ENCODE measurements at regions not wholly inside any gene's neighbourhood (a gene's known extent, or its start where the extent isn't known, plus 50 kb on each side); places are given as distances from the start of the nearest gene placed in this dataset.

DNA sequence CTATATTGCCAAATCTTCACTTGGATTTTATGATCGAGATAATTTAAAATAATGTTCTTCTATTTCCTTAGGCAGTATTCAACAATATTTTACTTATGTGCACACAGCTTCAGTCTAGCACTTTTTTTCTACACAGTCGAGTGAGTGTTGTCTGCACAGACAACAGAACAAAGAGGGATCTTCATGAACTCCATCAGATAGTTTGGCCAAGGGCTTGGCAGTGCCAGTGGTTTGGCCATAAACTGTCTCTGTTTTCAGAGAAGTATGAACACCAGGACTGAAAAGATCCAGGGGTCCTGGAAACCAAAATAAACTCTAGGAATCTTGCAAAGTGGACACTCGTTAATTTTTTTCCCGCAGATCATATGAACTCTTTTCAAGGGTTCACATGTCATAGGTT lies 547.3 kb downstream of the PLCL1 start:
- Histone ChIP-seq H3K27me3 (ENCODE audit: control insufficient read depth, insufficient read depth, low read length) (no peaks in the 10 kb centered on the region), H3K36me3 (ENCODE audit: control insufficient read depth, insufficient read depth, low read length) (no peaks in the 10 kb centered on the region), H3K4me3 (ENCODE audit: low read depth, low read length) (no peak overlapping the region)
- TF ChIP-seq, protein P1, sequence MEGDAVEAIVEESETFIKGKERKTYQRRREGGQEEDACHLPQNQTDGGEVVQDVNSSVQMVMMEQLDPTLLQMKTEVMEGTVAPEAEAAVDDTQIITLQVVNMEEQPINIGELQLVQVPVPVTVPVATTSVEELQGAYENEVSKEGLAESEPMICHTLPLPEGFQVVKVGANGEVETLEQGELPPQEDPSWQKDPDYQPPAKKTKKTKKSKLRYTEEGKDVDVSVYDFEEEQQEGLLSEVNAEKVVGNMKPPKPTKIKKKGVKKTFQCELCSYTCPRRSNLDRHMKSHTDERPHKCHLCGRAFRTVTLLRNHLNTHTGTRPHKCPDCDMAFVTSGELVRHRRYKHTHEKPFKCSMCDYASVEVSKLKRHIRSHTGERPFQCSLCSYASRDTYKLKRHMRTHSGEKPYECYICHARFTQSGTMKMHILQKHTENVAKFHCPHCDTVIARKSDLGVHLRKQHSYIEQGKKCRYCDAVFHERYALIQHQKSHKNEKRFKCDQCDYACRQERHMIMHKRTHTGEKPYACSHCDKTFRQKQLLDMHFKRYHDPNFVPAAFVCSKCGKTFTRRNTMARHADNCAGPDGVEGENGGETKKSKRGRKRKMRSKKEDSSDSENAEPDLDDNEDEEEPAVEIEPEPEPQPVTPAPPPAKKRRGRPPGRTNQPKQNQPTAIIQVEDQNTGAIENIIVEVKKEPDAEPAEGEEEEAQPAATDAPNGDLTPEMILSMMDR (IDR thresholded peaks at IDR 0.05; ENCODE audit: insufficient read depth, low read length, poor library complexity, severe bottlenecking) = no peak
- no peak for DNase-seq (ENCODE audit: low read depth)

DNA sequence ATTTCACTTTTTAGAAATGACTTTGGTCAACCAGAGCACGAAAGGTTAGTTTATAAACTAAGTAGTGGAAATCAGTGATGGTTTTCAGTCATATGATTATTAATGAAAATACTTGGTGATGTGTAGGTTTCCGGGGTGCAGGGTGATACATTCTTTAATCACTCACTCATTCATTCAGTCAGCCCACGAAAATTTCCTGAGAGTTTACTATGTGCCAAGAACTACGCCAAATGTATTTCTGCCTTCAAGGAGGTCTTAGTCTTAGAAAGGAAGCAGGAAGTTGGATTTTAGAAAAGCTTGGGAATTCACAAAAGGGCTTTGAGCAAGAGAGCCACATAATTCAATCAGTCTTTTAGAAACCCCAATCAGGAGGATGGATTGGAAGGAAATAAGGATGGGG lies 543.6 kb downstream of the PLCL1 start:
- Histone ChIP-seq H3K36me3 (ENCODE audit: control insufficient read depth, insufficient read depth, low read length) (no peaks in the 10 kb centered on the region), H3K4me3 (ENCODE audit: low read depth, low read length) (no peak overlapping the region), H3K27me3 (ENCODE audit: control insufficient read depth, insufficient read depth, low read length) (no peaks in the 10 kb centered on the region)
- TF ChIP-seq, protein P1 (IDR thresholded peaks at IDR 0.05; ENCODE audit: insufficient read depth, low read length, poor library complexity, severe bottlenecking) = no peak
- no peak for DNase-seq (ENCODE audit: low read depth)

DNA sequence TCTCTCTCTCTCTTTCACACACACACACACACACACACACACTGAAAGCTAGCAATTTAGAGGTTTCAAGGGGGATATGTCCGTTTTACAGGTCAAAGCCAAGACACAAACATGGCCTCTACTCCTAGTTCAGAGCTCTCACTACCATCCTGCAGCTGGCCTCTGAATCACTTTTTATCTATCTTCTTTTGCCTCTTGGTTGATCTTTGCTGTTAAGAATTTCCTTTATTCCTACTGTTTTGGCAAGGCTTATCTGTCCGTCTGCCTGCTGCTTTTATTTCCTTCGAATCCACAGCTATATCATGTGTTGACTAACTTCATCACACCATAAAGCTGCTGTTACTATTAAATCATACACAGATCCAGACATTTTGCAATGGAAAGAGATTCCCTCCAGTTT lies 543.0 kb downstream of the PLCL1 start:
- no peak for DNase-seq (ENCODE audit: low read depth)
- Histone ChIP-seq H3K27me3 (ENCODE audit: control insufficient read depth, insufficient read depth, low read length) (no peaks in the 10 kb centered on the region), H3K4me3 (ENCODE audit: low read depth, low read length) (no peak overlapping the region), H3K36me3 (ENCODE audit: control insufficient read depth, insufficient read depth, low read length) (no peaks in the 10 kb centered on the region)
- TF ChIP-seq, protein P1 (IDR thresholded peaks at IDR 0.05; ENCODE audit: insufficient read depth, low read length, poor library complexity, severe bottlenecking) = no peak

GRCh38 chr2:198343471-198343870 lies 539.1 kb downstream of the PLCL1 start:
- TF ChIP-seq, protein P1 (IDR thresholded peaks at IDR 0.05; ENCODE audit: insufficient read depth, low read length, poor library complexity, severe bottlenecking) = no peak
- no peak for DNase-seq (ENCODE audit: low read depth)
- Histone ChIP-seq H3K4me3 (ENCODE audit: low read depth, low read length) (no peak overlapping the region), H3K36me3 (ENCODE audit: control insufficient read depth, insufficient read depth, low read length) (no peaks in the 10 kb centered on the region), H3K27me3 (ENCODE audit: control insufficient read depth, insufficient read depth, low read length) (no peaks in the 10 kb centered on the region)

DNA sequence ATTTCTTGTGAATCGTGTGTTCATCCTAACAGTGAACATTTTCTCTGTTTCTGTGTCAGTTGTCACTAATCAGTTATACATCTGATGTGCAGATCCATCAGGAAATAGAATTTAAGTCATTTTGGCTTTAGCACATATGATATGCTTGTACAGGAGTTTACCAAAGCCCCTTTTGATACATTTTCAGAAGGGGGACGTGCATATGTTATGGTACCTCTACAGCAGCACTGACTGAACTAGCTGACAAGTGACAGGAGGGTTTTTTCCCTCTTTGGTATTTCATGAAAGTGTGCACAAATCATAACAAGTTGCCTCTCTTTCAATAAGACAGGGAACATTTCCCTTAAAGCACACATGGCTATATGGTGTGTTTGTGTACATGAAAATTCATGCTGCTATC lies 536.5 kb downstream of the PLCL1 start:
- Histone ChIP-seq H3K36me3 (ENCODE audit: control insufficient read depth, insufficient read depth, low read length) (no peaks in the 10 kb centered on the region), H3K4me3 (ENCODE audit: low read depth, low read length) (no peak overlapping the region), H3K27me3 (ENCODE audit: control insufficient read depth, insufficient read depth, low read length) (peaks cover 2% of the 10 kb centered on the region)
- TF ChIP-seq, protein P1 (IDR thresholded peaks at IDR 0.05; ENCODE audit: insufficient read depth, low read length, poor library complexity, severe bottlenecking) = no peak
- no peak for DNase-seq (ENCODE audit: low read depth)

GRCh38 chr2:198339116-198339515 lies 534.7 kb downstream of the PLCL1 start:
- H3K4me3 ChIP-seq (ENCODE audit: low read depth, low read length) = no peak overlapping the region
- DNase-seq (ENCODE audit: low read depth) = no peak
- TF ChIP-seq, protein P1 (IDR thresholded peaks at IDR 0.05; ENCODE audit: insufficient read depth, low read length, poor library complexity, severe bottlenecking) = no peak
- H3K27me3 ChIP-seq (ENCODE audit: control insufficient read depth, insufficient read depth, low read length) = peaks cover 2% of the 10 kb centered on the region
- H3K36me3 ChIP-seq (ENCODE audit: control insufficient read depth, insufficient read depth, low read length) = no peaks in the 10 kb centered on the region
